IMR-90 (cell line): ENCODE measurements at regions not wholly inside any gene's neighbourhood (a gene's known extent, or its start where the extent isn't known, plus 50 kb on each side); places are given as distances from the start of the nearest gene placed in this dataset.

ENCODE experiments used
- ATAC-seq: fragments of 200-7000 bp; cut with Tn5 transposase; 2 replicates; pipeline ENCODE4 v1.9.1; 2020; ENCODE audit warnings: low read depth, mild to moderate bottlenecking, moderate library complexity
- BruUV-seq: library from RNA; stranded (reverse); fragments of 400-500 nt; replicated peaks from 2 replicates; lab custom pipeline; 2021; lab: Mats Ljungman, UMichigan
- CTCF ChIA-PET: fragments of 300-600 bp; formaldehyde crosslinking; extraction: SDS; loops from one replicate; lab custom pipeline; 2021; ENCODE audit warnings: antibody characterized with exemption; lab: Yijun Ruan, JAX
- POLR2A ChIA-PET: fragments of 300-600 bp; sonication (Branson Sonifier 250); formaldehyde crosslinking; loops from one replicate; lab custom pipeline; 2022; ENCODE audit warnings: antibody characterized with exemption; ENCODE audit not compliant: unreplicated experiment; lab: Charles Lee
- DNase-seq: peaks from one replicate; pipeline ENCODE4 v3.0.0; 2013
- H2AFZ ChIP-seq: replicated peaks from 2 replicates; pipeline ENCODE3; 2013; ENCODE audit warnings: low read length, mild to moderate bottlenecking; ENCODE audit not compliant: poor library complexity
- H2AK5ac ChIP-seq: 2 replicates; pipeline ENCODE4 v1.6.1; 2013; ENCODE audit warnings: low read depth, low read length, inconsistent platforms
- H2AK9ac ChIP-seq: replicated peaks from 2 replicates; pipeline ENCODE3; 2013; ENCODE audit warnings: mild to moderate bottlenecking, low read depth, low read length, moderate library complexity; ENCODE audit not compliant: poor library complexity
- H2BK120ac ChIP-seq: 2 replicates; pipeline ENCODE4 v1.6.1; 2013; ENCODE audit warnings: low read depth, low read length, inconsistent platforms
- H2BK15ac ChIP-seq: 3 replicates; pipeline ENCODE4 v1.6.1; 2013; ENCODE audit warnings: low read depth, low read length, inconsistent platforms
- H2BK20ac ChIP-seq: 2 replicates; pipeline ENCODE4 v1.6.1; 2013; ENCODE audit warnings: low read depth, mild to moderate bottlenecking, inconsistent platforms, low read length, moderate library complexity
- H2BK5ac ChIP-seq: 2 replicates; pipeline ENCODE4 v1.6.1; 2013; ENCODE audit warnings: mild to moderate bottlenecking, low read depth, low read length, inconsistent platforms; ENCODE audit not compliant: poor library complexity, severe bottlenecking
- H3K14ac ChIP-seq: replicated peaks from 2 replicates; pipeline ENCODE4 v1.6.1; 2013; ENCODE audit warnings: low read depth, low read length, inconsistent platforms
- H3K18ac ChIP-seq: 2 replicates; pipeline ENCODE4 v1.6.1; 2013; ENCODE audit warnings: low read depth, low read length, control low read depth
- H3K23ac ChIP-seq: 2 replicates; pipeline ENCODE4 v1.6.1; 2013; ENCODE audit warnings: low read depth, low read length, inconsistent platforms
- H3K27ac ChIP-seq: 2 replicates; pipeline ENCODE4 v1.5.1; 2013; ENCODE audit warnings: mild to moderate bottlenecking, control low read depth, low read length; ENCODE audit not compliant: insufficient read depth
- H3K27me3 ChIP-seq: 2 replicates; pipeline ENCODE4 v1.6.1; 2013; ENCODE audit warnings: low read length; ENCODE audit not compliant: control insufficient read depth, insufficient read depth
- H3K36me3 ChIP-seq: 2 replicates; pipeline ENCODE4 v1.6.1; 2013; ENCODE audit warnings: low read length, mixed read lengths; ENCODE audit not compliant: control insufficient read depth, insufficient read depth
- H3K4ac ChIP-seq: 2 replicates; pipeline ENCODE4 v1.6.1; 2013; ENCODE audit warnings: low read depth, low read length, inconsistent platforms
- H3K4me1 ChIP-seq: 2 replicates; pipeline ENCODE4 v1.6.1; 2013; ENCODE audit warnings: low read length, mixed read lengths; ENCODE audit not compliant: control insufficient read depth, insufficient read depth
- H3K4me2 ChIP-seq: 2 replicates; pipeline ENCODE4 v1.6.1; 2013; ENCODE audit warnings: low read depth, mild to moderate bottlenecking, control low read depth, low read length, moderate library complexity
- H3K4me3 ChIP-seq: 2 replicates; pipeline ENCODE4 v1.5.1; 2013; ENCODE audit warnings: low read depth, mild to moderate bottlenecking, control low read depth, low read length, moderate library complexity; ENCODE audit not compliant: insufficient read depth
- H3K56ac ChIP-seq: 2 replicates; pipeline ENCODE4 v1.6.1; 2013; ENCODE audit warnings: low read length, inconsistent platforms; ENCODE audit not compliant: insufficient read depth; ENCODE audit errors: extremely low read depth
- H3K79me1 ChIP-seq, 2 experiments: 2 replicates each; pipeline ENCODE4 v1.6.1; 2013; ENCODE audit warnings: low read length in 2 of 2, inconsistent platforms in 1 of 2, low read depth in 1 of 2
- H3K9ac ChIP-seq: 2 replicates; pipeline ENCODE4 v1.6.1; 2013; ENCODE audit warnings: low read depth, low read length, control low read depth
- H3K9me1 ChIP-seq: 2 replicates; pipeline ENCODE4 v1.6.1; 2013; ENCODE audit warnings: low read length, inconsistent platforms; ENCODE audit not compliant: insufficient read depth
- H3K9me3 ChIP-seq: 2 replicates; pipeline ENCODE4 v1.6.1; 2013; ENCODE audit warnings: low read length; ENCODE audit not compliant: control insufficient read depth, insufficient read depth
- H4K20me1 ChIP-seq: 2 replicates; pipeline ENCODE4 v1.6.1; 2013; ENCODE audit warnings: low read length, inconsistent platforms; ENCODE audit not compliant: insufficient read depth
- H4K5ac ChIP-seq: 2 replicates; pipeline ENCODE4 v1.6.1; 2013; ENCODE audit warnings: mild to moderate bottlenecking, low read depth, low read length, control low read depth
- H4K8ac ChIP-seq, 2 experiments: 2 replicates each; pipeline ENCODE4 v1.6.1; 2013; ENCODE audit warnings: low read depth in 2 of 2, low read length in 2 of 2, control low read depth in 1 of 2, inconsistent platforms in 1 of 2
- H4K91ac ChIP-seq: 2 replicates; pipeline ENCODE4 v1.6.1; 2013; ENCODE audit warnings: low read depth, low read length, inconsistent platforms; ENCODE audit not compliant: insufficient read depth
- BHLHE40 ChIP-seq: fragments of 150-350 bp; IDR thresholded peaks from 2 replicates; pipeline ENCODE4 v1.6.1; 2016; ENCODE audit warnings: mild to moderate bottlenecking, low read depth, low read length
- CTCF ChIP-seq: conservative IDR thresholded peaks from 2 replicates; pipeline ENCODE4 v1.5.1; 2012; ENCODE audit warnings: mild to moderate bottlenecking, low read depth, low read length, improper control_type of control experiment
- FOS ChIP-seq: fragments of 150-350 bp; IDR thresholded peaks from 2 replicates; pipeline ENCODE4 v1.6.1; 2016; ENCODE audit warnings: low read depth, low read length
- SMC3 ChIP-seq: fragments of 150-350 bp; IDR thresholded peaks from 2 replicates; pipeline ENCODE4 v1.6.1; 2016; ENCODE audit warnings: low read depth, mild to moderate bottlenecking, antibody characterized with exemption, low read length, moderate library complexity
- WGBS, 2 experiments: methylation state at CpG; one replicate each; pipeline versions ENCODE4 v1.1.5 to v1.1.7; 2013; ENCODE audit warnings: missing lambda C conversion rate in 2 of 2; ENCODE audit not compliant: insufficient read length in 1 of 2; ENCODE audit errors: extremely low coverage in 2 of 2; 5-methylcytosine and 5-hydroxymethylcytosine counted together
- dilution Hi-C: fragments of 300-500 bp; cut with HindIII; formaldehyde crosslinking; loops from one replicate; pipeline ENCODE4 v1.14.3; 2018; ENCODE audit warnings: low sequenced_read_pairs; ENCODE audit not compliant: unreplicated experiment
- in situ Hi-C: fragments of 300-500 bp; cut with MboI; formaldehyde crosslinking; loops from 3 replicates; pipeline ENCODE4 v1.14.3; 2019; ENCODE audit warnings: low sequenced_read_pairs, inconsistent platforms, mixed read lengths
- intact Hi-C: fragments of 100-400 bp; cut with micrococcal nuclease; formaldehyde crosslinking; loops from 2 replicates; pipeline ENCODE4 v1.10.0; 2022

GRCh38 chr2:20949256-20949655 lies 94.6 kb downstream of the APOB start:
- no peaks in the 10 kb centered on the region for H3K36me3 ChIP-seq
- H2AFZ ChIP-seq, result no peak overlapping the region
- no peaks in the 10 kb centered on the region for H3K79me1 ChIP-seq
- no peak overlapping the region for H2AK5ac ChIP-seq
- no peak overlapping the region for H2AK9ac ChIP-seq
- H3K27ac ChIP-seq, result no peak overlapping the region
- peaks cover 2% of the 10 kb centered on the region; the same call in 1 of the 2 replicates for H3K27me3 ChIP-seq
- TF ChIP-seq SMC3 (no peak), FOS (no peak), BHLHE40 (no peak), CTCF (no peak)
- no peak overlapping the region for H4K91ac ChIP-seq
- H4K5ac ChIP-seq, result no peak overlapping the region
- H2BK5ac ChIP-seq, result no peak overlapping the region
- no peaks in the 10 kb centered on the region for H4K20me1 ChIP-seq
- in situ Hi-C loops, result no loop called here
- ATAC-seq (no peak), DNase-seq (no peak)
- no TSS peak for BruUV-seq
- POLR2A ChIA-PET, result no interaction called here
- no peak overlapping the region for H3K14ac ChIP-seq
- H3K4me3 ChIP-seq, result no peak overlapping the region
- WGBS, 2 experiments, result 36% methylated on average over 6 of the region's 12 CpGs; no CpG with 5 or more reads in 1 of the 2 experiments
- no peak overlapping the region for H3K18ac ChIP-seq
- dilution Hi-C loops, result loop anchor here (25.0 kb wide), 1 partner anchor 262 kb away; no protein-coding TSS in a partner anchor
- H4K8ac ChIP-seq, result no peak overlapping the region
- CTCF ChIA-PET, result interaction anchor here (1.2 kb wide), 1 partner anchor 14 kb away, joined by 6 read pairs; no protein-coding TSS in a partner anchor
- H2BK15ac ChIP-seq, result no peak overlapping the region
- no peak overlapping the region for H2BK20ac ChIP-seq
- H3K23ac ChIP-seq, result no peak overlapping the region
- intact Hi-C loops, result no loop called here
- H3K56ac ChIP-seq, result no peak overlapping the region
- no peak overlapping the region for H2BK120ac ChIP-seq
- no peak overlapping the region for H3K4me2 ChIP-seq
- H3K4me1 ChIP-seq, result no peaks in the 10 kb centered on the region
- H3K9me1 ChIP-seq, result 0 out of 2 replicates have a peak, but pooled peaks cover 5% of the 10 kb centered on the region
- H3K9me3 ChIP-seq, result no peaks in the 10 kb centered on the region
- H3K9ac ChIP-seq, result no peak overlapping the region
- H3K4ac ChIP-seq, result no peak overlapping the region
